Panc1 (cell line): ENCODE measurements at regions not wholly inside any gene's neighbourhood (a gene's known extent, or its start where the extent isn't known, plus 50 kb on each side); places are given as distances from the start of the nearest gene placed in this dataset.

Source experiments
- ATAC-seq: fragments of 200-7000 bp; cut with Tn5 transposase; 2 replicates; pipeline ENCODE4 v1.9.1; 2020; ENCODE audit warnings: mild to moderate bottlenecking, moderate library complexity
- BruUV-seq: library from RNA; stranded (reverse); fragments of 400-500 nt; replicated peaks from 2 replicates; lab custom pipeline; 2021; lab: Mats Ljungman, UMichigan
- CTCF ChIA-PET: fragments of 300-600 bp; sonication (Branson Sonifier 250); formaldehyde crosslinking; loops from one replicate; lab custom pipeline; 2022; ENCODE audit warnings: antibody characterized with exemption; lab: Charles Lee
- POLR2A ChIA-PET: fragments of 300-600 bp; sonication (Branson Sonifier 250); formaldehyde crosslinking; loops from one replicate; lab custom pipeline; 2022; ENCODE audit warnings: antibody characterized with exemption; lab: Charles Lee
- DNase-seq: peaks from one replicate; pipeline ENCODE4 v3.0.0-alpha.2; 2010; ENCODE audit warnings: low read depth, low spot score
- H3K27ac ChIP-seq: 2 replicates; pipeline ENCODE4 v1.5.1; 2011; ENCODE audit warnings: mild to moderate bottlenecking, low read length, inconsistent platforms
- H3K27me3 ChIP-seq: fragments of 200-500 bp; sonication (Bioruptor generic); 2 replicates; pipeline ENCODE4 v1.6.0; 2014; ENCODE audit warnings: low read length, inconsistent platforms; ENCODE audit not compliant: control insufficient read depth, insufficient read depth
- H3K36me3 ChIP-seq: fragments of 200-500 bp; sonication (Bioruptor generic); 2 replicates; pipeline ENCODE4 v1.5.1; 2014; ENCODE audit warnings: inconsistent platforms, mild to moderate bottlenecking, low read length, moderate library complexity; ENCODE audit not compliant: control insufficient read depth, insufficient read depth
- H3K4me1 ChIP-seq: 2 replicates; pipeline ENCODE4 v1.5.1; 2011; ENCODE audit warnings: inconsistent platforms, mild to moderate bottlenecking, low read length, moderate library complexity; ENCODE audit not compliant: control insufficient read depth, insufficient read depth
- H3K4me3 ChIP-seq, 2 experiments: 2 replicates each; pipeline ENCODE4 v1.5.1; 2011 to 2012; ENCODE audit warnings: low read depth in 2 of 2, low read length in 2 of 2, mild to moderate bottlenecking in 2 of 2, inconsistent platforms in 1 of 2, moderate library complexity in 1 of 2
- H3K9me3 ChIP-seq: fragments of 200-500 bp; sonication (Bioruptor generic); 2 replicates; pipeline ENCODE4 v1.5.1; 2014; ENCODE audit warnings: low read depth, mild to moderate bottlenecking, inconsistent platforms, low read length, moderate library complexity; ENCODE audit not compliant: control insufficient read depth, insufficient read depth
- CTCF ChIP-seq: fragments of 450-650 bp; IDR thresholded peaks from 2 replicates; pipeline ENCODE4 v1.5.1; 2017; ENCODE audit warnings: mild to moderate bottlenecking
- POLR2AphosphoS5 ChIP-seq: IDR thresholded peaks from 2 replicates; pipeline ENCODE4 v1.6.1; 2012; ENCODE audit warnings: mild to moderate bottlenecking, low read depth, low read length, moderate library complexity
- SIN3A ChIP-seq: IDR thresholded peaks from 2 replicates; pipeline ENCODE4 v1.6.1; 2012; ENCODE audit warnings: low read depth, mild to moderate bottlenecking, low read length, moderate library complexity, borderline replicate concordance; ENCODE audit not compliant: insufficient read depth
- TCF7L2 ChIP-seq: IDR thresholded peaks from 2 replicates; pipeline ENCODE4 v1.6.1; 2011; ENCODE audit warnings: mild to moderate bottlenecking, low read depth, low read length, inconsistent platforms
- in situ Hi-C: cut with HindIII; loops from 2 replicates; pipeline ENCODE4 v1.10.0; 2016; ENCODE audit warnings: low sequenced_read_pairs, low pct_unique_long_range_greater_than_20kb
- intact Hi-C: fragments of 100-400 bp; cut with micrococcal nuclease; formaldehyde crosslinking; loops from one replicate; pipeline ENCODE4 v1.10.0; 2022; ENCODE audit not compliant: unreplicated experiment
- TF ChIP-seq, protein P1 (sequence below), 2 experiments: IDR thresholded peaks; 2 replicates each; pipeline ENCODE4 v1.6.1; 2011 to 2012; ENCODE audit warnings: low read depth in 2 of 2, control low read depth in 1 of 2, low read length in 1 of 2, mild to moderate bottlenecking in 1 of 2, moderate library complexity in 1 of 2; ENCODE audit not compliant: insufficient read depth in 1 of 2

GRCh38 chr15:66650433-66650832 is 51.6 kb upstream of the SMAD6 start:
- Histone ChIP-seq H3K36me3 (no peaks in the 10 kb centered on the region), H3K27me3 (no peaks in the 10 kb centered on the region), H3K4me3 (no peak overlapping the region), H3K27ac (no peak overlapping the region), H3K9me3 (no peaks in the 10 kb centered on the region), H3K4me1 (peaks cover 21% of the 10 kb centered on the region)
- DNase-seq (no peak), ATAC-seq (peak; percentile 43; the same call in 1 of the 2 replicates)
- ChIA-PET CTCF (no interaction called here), POLR2A (no interaction called here)
- no TSS peak for BruUV-seq
- intact Hi-C loops: no loop called here
- TF ChIP-seq, protein P1, sequence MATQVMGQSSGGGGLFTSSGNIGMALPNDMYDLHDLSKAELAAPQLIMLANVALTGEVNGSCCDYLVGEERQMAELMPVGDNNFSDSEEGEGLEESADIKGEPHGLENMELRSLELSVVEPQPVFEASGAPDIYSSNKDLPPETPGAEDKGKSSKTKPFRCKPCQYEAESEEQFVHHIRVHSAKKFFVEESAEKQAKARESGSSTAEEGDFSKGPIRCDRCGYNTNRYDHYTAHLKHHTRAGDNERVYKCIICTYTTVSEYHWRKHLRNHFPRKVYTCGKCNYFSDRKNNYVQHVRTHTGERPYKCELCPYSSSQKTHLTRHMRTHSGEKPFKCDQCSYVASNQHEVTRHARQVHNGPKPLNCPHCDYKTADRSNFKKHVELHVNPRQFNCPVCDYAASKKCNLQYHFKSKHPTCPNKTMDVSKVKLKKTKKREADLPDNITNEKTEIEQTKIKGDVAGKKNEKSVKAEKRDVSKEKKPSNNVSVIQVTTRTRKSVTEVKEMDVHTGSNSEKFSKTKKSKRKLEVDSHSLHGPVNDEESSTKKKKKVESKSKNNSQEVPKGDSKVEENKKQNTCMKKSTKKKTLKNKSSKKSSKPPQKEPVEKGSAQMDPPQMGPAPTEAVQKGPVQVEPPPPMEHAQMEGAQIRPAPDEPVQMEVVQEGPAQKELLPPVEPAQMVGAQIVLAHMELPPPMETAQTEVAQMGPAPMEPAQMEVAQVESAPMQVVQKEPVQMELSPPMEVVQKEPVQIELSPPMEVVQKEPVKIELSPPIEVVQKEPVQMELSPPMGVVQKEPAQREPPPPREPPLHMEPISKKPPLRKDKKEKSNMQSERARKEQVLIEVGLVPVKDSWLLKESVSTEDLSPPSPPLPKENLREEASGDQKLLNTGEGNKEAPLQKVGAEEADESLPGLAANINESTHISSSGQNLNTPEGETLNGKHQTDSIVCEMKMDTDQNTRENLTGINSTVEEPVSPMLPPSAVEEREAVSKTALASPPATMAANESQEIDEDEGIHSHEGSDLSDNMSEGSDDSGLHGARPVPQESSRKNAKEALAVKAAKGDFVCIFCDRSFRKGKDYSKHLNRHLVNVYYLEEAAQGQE (IDR thresholded peaks at IDR 0.05; ENCODE audit: insufficient read depth in 1 of 2, low read depth in 2 of 2, low read length in 1 of 2): no peak
- TF ChIP-seq TCF7L2 (no peak), SIN3A (no peak), POLR2AphosphoS5 (no peak)
- in situ Hi-C loops: no loop called here

GRCh38 chr15:66651198-66651597 is 50.8 kb upstream of the SMAD6 start:
- no peak overlapping the region for H3K4me3 ChIP-seq
- H3K36me3 ChIP-seq: no peaks in the 10 kb centered on the region
- CTCF ChIA-PET: interaction anchor here (0.7 kb wide), 1 partner anchor 38 kb away, joined by 3 read pairs; no protein-coding TSS in a partner anchor
- POLR2A ChIA-PET: no interaction called here
- BruUV-seq: no TSS peak
- in situ Hi-C loops (no loop called here), intact Hi-C loops (no loop called here)
- H3K27me3 ChIP-seq: no peaks in the 10 kb centered on the region
- no peak for DNase-seq
- no peaks in the 10 kb centered on the region for H3K9me3 ChIP-seq
- TF ChIP-seq POLR2AphosphoS5 (no peak), SIN3A (no peak), CTCF (no peak), TCF7L2 (no peak)
- TF ChIP-seq, protein P1 (IDR thresholded peaks at IDR 0.05; ENCODE audit: insufficient read depth in 1 of 2, low read depth in 2 of 2, low read length in 1 of 2): no peak
- peaks cover 21% of the 10 kb centered on the region for H3K4me1 ChIP-seq
- no peak overlapping the region for H3K27ac ChIP-seq
- ATAC-seq: no peak
